ENCODE measurements at regions not wholly inside any gene's neighbourhood (a gene's known extent, or its start where the extent isn't known, plus 50 kb on each side); places are given as distances from the start of the nearest gene placed in this dataset.

- no peak for TF ChIP-seq CTCF (conservative IDR thresholded peaks at IDR 0.05)
- H3K9me3 Mint-ChIP-seq: peaks cover 17 to 25% of the 10 kb centered on the region in 2 experiments
- peaks cover 0 to 22% (median 1%) of the 10 kb centered on the region in 3 experiments; a peak in 4 of 7 replicates for H3K36me3 Mint-ChIP-seq (ENCODE audit: insufficient read depth in 1 of 3, low read depth in 3 of 3)
- H3K23ac ChIP-seq (ENCODE audit: insufficient read length, low read depth, low read length): no peak overlapping the region
- peaks cover 0 to 3% of the 10 kb centered on the region in 2 experiments; a peak in 2 of 4 replicates for H3K4me1 Mint-ChIP-seq
- no peak overlapping the region for H3K27ac ChIP-seq (ENCODE audit: insufficient read length, low read depth, low read length)
- no peaks in the 10 kb centered on the region for H3K27me3 Mint-ChIP-seq (ENCODE audit: low read depth)
- H2AFZ ChIP-seq (ENCODE audit: low read length): no peak overlapping the region
- no peak overlapping the region for H2BK20ac ChIP-seq (ENCODE audit: low read depth, low read length, poor library complexity, severe bottlenecking)
- H3T11ph ChIP-seq (ENCODE audit: low read length): no peak overlapping the region
- no peak overlapping the region for H4K91ac ChIP-seq (ENCODE audit: insufficient read length, low read depth, low read length)
- H3K9ac ChIP-seq (ENCODE audit: extremely low read depth, insufficient read length, low read length): no peak overlapping the region
- H3K18ac ChIP-seq (ENCODE audit: insufficient read length, low read depth, low read length): no peak overlapping the region
- no peak overlapping the region for H3K27ac Mint-ChIP-seq
- H3K27me3 ChIP-seq (ENCODE audit: insufficient read depth, low read length): no peaks in the 10 kb centered on the region
- DNase-seq: no peak
- no peak overlapping the region for H3K4me3 Mint-ChIP-seq
- H4K5ac ChIP-seq (ENCODE audit: insufficient read length, low read depth, low read length): no peak overlapping the region
- H3K23me2 ChIP-seq (ENCODE audit: insufficient read length, low read depth, low read length, poor library complexity, severe bottlenecking): no peaks in the 10 kb centered on the region
- no peak overlapping the region for H4K8ac ChIP-seq (replicated peaks; ENCODE audit: insufficient read length, low read depth, low read length)
- H2AK5ac ChIP-seq (ENCODE audit: insufficient read length, low read length): no peak overlapping the region
- no peak overlapping the region for H3K14ac ChIP-seq (ENCODE audit: insufficient read depth, low read length)
- H3K79me2 ChIP-seq (ENCODE audit: insufficient read depth, low read length): no peaks in the 10 kb centered on the region
- no peak overlapping the region for H2BK15ac ChIP-seq (ENCODE audit: low read depth, low read length)
- no CpG with 5 or more reads among the region's 1 CpG for WGBS (ENCODE audit: extremely low coverage, insufficient read length, low lambda C conversion rate)
- no peak overlapping the region for H2BK5ac ChIP-seq (ENCODE audit: insufficient read length, low read length)
- no peak overlapping the region for H3K4ac ChIP-seq (ENCODE audit: low read depth, low read length)
- no peaks in the 10 kb centered on the region for H3K79me1 ChIP-seq (ENCODE audit: insufficient read depth, low read depth, low read length, poor library complexity, severe bottlenecking)
- H3K9me3 ChIP-seq (ENCODE audit: control insufficient read depth, low read depth, low read length): peaks cover 8% of the 10 kb centered on the region
- H3K4me1 ChIP-seq (ENCODE audit: insufficient read depth, low read length): no peaks in the 10 kb centered on the region
- no peak overlapping the region for H2BK12ac ChIP-seq (ENCODE audit: insufficient read length, low read depth, low read length)
- no peak overlapping the region for H2BK120ac ChIP-seq (ENCODE audit: low read depth, low read length, poor library complexity, severe bottlenecking)
- H3K56ac ChIP-seq (ENCODE audit: insufficient read length, low read depth, low read length): no peak overlapping the region
- H3K4me2 ChIP-seq (ENCODE audit: insufficient read depth, insufficient read length, low read length): no peak overlapping the region
- H4K20me1 ChIP-seq (ENCODE audit: control insufficient read depth, insufficient read depth, insufficient read length): no peaks in the 10 kb centered on the region
These were observed 151.8 kb upstream of the FAT1 start for GRCh38 chr4:186875476-186875875.
